Fibroblast of lung (primary cell): ENCODE measurements at regions not wholly inside any gene's neighbourhood (a gene's known extent, or its start where the extent isn't known, plus 50 kb on each side); places are given as distances from the start of the nearest gene placed in this dataset.

Experiments
- EZH2 ChIP-seq: IDR thresholded peaks from 2 replicates; pipeline ENCODE4 v1.5.1; 2012; ENCODE audit warnings: low read length, control low read depth, mild to moderate bottlenecking; ENCODE audit errors: missing control alignments
- TF ChIP-seq, protein P1 (sequence below), 2 donors: IDR thresholded peaks in 1 of 2; conservative IDR thresholded peaks in 1 of 2; 1 replicate in 1 of 2; 2 replicates in 1 of 2; pipeline ENCODE4 v1.5.1; 2011 to 2012; ENCODE audit warnings: low read length in 2 of 2, control low read depth in 1 of 2, inconsistent platforms in 1 of 2, low read depth in 1 of 2, mild to moderate bottlenecking in 1 of 2

DNA sequence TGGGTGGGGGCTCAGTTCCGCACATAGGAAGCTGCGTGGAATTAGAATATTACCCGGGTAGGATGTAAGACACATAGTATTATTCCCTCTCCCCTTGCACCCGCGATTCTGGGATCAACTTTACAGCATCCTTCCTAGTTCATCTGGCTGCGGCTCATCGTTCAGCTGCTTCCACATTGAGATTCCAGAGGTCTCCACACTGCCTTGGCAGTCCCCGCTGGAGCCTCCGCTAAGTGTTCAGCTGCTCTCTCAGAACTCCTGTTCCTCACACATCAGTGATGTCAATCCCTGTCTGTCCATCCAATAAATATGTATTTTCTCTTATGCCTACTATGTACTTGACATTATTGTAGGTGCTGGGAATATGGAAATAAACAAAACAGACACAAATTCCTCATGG, 135.6 kb upstream of the SYT6 start:
- TF ChIP-seq, protein P1, sequence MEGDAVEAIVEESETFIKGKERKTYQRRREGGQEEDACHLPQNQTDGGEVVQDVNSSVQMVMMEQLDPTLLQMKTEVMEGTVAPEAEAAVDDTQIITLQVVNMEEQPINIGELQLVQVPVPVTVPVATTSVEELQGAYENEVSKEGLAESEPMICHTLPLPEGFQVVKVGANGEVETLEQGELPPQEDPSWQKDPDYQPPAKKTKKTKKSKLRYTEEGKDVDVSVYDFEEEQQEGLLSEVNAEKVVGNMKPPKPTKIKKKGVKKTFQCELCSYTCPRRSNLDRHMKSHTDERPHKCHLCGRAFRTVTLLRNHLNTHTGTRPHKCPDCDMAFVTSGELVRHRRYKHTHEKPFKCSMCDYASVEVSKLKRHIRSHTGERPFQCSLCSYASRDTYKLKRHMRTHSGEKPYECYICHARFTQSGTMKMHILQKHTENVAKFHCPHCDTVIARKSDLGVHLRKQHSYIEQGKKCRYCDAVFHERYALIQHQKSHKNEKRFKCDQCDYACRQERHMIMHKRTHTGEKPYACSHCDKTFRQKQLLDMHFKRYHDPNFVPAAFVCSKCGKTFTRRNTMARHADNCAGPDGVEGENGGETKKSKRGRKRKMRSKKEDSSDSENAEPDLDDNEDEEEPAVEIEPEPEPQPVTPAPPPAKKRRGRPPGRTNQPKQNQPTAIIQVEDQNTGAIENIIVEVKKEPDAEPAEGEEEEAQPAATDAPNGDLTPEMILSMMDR (conservative IDR thresholded peaks at IDR 0.05 in 1 of 2, IDR thresholded peaks at IDR 0.05 in 1 of 2; ENCODE audit: low read depth in 1 of 2, low read length in 2 of 2): no peak
- no peak for TF ChIP-seq EZH2
